ENCODE measurements at regions not wholly inside any gene's neighbourhood (a gene's known extent, or its start where the extent isn't known, plus 50 kb on each side); places are given as distances from the start of the nearest gene placed in this dataset.

DNA sequence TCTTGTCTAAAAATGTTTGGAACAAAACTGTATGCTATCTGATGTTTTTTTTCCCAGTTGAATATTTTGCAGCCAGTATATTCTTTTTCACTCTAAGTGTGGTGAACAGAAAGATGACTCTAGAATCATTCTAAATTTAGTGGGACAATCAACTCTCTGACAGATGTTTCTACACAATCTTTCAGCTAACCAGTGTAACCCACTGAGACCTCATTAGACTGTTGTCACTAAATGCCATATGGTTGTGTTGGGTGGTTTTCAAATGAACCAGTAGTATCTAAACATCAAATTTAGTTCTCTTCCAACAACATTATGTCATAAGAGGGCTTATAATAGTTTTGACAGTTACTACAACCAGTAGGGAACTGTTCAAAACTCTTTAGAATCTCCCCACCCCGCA is 129.6 kb upstream of the PRLR start:
- no peak for DNase-seq

DNA sequence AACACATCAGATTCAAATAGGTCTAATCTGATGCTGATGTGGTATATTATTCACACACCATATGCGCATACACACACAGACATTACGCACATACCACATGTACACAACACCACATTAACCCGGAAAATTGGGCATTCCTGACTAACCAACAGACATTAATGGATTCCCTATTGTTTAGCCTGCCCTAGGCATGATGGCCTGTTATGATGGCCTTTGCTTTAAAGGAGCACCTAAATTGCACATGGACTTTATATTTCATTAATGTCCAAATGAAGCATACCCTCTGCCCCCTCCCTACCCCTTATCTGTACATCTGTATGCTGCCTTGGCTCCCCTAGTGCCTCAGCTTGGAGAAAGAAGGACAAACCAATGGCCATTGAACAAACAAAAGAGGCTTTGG is 127.7 kb upstream of the PRLR start:
- no peak for DNase-seq

DNA sequence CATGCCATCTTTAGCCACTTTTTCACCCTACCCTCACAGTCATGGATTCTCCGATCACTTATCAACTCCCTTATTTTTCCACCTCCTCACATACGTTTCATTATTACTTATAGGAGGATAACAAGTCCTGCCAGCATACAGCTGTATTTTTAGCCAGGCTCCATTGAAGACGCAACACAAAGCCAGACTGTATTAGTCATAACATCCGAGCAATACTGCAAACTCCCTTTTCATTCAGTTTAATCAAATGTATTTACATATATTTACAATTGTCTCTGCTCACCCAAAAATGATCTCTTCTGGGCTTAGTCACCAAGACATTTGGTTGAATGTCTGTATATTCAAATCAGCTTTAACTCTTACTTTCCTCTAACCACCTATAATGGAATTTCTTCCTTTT is 126.4 kb upstream of the PRLR start:
- no peak for DNase-seq

DNA sequence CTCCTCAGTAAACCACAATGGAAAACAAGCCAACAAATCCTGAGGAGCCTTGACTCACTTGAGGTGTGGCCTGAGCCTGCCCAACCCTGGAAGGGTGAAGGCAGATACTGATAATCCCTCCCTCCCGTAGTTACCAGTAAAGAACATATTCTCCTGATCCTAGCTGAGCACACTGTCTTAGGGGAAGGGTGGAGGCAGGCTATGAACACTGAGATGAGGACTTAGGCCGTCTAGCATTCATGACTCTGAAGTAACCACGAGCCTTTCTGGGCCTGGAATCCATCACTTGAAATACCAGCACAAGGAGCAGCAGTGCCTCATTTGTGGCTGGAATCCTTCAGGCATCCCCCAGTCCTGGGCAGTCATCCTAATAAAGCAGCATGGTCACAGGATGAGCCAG is 124.5 kb upstream of the PRLR start:
- no peak for DNase-seq

DNA sequence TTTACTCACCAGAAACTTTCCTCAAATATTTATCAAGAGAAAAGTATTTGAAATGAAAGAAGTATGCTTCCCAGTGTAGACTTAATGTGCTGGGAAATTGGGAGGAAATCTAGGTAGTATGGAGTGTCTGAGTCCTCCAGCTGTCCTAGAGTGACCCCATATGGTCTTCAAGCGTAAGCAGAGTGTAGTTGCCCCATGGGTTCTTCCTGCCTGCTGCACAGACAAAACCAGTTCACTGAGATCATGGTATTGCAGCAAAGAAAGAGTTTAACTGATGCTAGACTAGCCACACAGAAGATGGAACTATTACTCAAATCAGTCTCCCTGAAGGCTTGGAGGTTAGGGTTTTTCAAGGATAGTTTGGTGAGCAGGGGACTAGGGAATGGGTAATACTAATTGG is 114.9 kb upstream of the PRLR start:
- DNase-seq = no peak

DNA sequence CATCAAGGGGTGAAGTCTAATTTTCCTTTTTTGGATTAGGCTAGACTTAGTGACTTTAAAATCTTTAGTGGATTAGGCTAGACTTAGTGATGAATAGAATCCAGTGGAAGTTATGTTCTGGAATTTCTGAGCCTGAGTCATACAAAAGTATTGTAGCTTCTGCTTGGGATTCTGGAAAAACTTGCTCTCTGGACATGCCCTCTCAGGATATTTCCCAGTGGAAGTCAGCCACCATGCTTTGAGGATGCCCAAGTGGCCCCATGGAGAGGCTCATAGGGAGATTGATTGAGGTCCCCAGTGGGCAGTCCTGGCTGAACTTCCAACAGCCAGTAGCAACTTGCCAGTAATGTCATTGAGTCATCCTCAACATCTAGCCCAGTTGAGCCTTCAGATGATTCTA is 112.4 kb upstream of the PRLR start:
- DNase-seq = no peak

DNA sequence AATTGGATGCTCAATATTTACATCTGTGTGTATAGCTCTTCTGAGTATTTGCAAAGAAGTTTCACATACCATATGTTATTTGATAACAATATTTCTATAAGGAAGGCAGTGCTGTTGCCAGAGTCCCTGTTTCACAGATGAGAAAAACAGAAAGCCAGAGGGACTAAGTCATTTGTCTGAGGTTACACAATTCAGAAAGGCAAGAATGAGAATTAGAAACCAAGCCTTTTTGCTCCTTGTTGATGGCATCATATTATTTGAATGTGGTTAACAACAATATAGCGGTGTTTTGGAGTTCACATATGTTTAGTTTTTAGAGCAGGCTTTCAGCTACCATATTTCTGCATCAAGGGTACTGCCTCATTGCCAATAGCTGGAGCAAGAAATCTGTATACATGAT is 110.9 kb upstream of the PRLR start:
- DNase-seq = no peak

DNA sequence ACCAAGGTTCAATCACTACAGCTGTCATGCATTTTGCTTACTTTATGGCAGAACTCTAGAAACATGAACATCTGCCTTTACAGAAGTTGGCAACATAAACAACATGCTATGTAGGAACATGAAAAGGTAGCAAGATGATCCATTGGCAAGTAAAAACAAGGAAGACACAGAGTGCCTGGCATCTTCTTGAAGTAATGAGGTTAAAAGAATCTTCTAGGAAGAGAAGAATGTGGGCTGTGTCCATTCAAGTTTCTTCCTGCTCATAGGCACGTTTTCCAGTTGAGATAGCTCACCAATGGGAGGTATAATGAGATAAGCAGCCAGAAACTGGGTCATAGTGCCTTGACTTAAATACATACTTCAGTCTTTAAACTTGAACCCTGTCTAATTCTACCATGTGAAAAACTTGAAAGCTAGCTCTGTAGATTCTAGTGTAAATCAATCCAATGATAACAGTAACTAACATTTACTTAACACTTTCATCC is 109.4 kb upstream of the PRLR start:
- no peak for DNase-seq

DNA sequence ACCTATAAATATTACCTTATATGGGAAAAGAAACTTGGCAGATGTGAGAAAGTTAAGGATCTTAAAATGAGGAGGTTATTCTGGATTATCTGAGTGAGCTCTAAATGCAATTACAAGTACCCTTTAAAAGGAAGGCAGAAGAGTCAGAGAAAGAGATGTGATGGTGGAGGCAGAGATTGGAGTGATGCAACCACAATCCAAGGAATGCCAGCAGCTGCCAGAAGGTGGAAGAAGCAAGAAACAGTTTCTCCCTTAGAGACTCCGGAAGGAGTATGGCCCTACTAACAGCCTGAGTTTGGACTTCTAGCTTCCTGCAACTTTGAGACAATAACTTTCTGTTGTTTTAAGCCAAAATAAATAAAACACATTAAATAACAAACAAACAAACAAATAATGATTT is 108.7 kb upstream of the PRLR start:
- DNase-seq = no peak

DNA sequence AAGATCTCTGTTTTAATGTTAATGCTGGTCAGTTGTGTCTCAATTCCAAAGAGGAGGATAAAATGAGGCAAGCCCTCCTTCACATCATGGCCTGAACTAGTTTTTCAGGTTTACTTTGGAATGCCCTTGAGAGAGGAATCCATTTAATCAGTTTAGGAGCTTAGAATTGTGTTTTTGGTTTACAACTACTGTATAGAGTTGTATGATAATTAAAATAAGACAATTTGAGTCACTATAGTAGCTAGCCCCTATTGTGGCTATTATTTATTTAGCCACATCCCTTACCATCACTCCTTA is 107.8 kb upstream of the PRLR start:
- no peak for DNase-seq

DNA sequence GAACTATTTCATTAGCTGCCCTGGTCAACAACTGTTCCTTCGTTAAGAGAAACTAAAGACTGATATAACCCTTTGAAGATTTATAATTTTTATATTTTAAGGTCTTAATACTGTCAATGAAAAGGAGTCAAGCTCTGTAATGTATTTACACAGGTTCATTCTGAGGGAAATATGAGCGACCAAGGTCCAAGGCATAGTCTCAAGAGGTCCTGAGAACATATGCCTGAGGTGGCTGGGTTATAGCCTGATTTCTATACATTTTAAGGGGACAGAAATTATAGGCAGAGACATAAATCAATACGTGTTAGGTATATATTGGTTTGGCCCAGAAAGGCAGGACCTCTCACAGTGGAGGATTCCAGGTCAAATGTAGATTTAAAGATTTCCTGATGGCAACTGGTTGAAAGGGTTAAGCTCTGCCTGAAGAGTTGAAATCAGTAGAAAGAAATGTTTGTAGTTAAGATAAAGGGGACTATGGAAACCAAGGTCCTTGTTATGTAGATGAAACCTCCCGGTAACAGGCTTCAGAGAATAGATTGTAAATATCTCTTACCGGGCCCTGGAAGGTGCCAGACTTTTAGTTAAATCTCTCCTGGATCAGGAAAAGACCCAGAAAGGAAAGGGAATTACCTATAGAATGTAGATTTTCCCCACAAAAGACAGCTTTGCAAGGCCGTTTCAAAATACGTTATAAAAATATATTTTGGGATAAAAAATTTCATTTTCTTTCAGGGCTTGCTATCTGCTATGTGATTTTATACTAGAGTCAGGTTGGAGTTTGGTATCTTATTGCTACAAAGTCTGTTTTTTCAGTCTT is 107.3 kb upstream of the PRLR start:
- DNase-seq = no peak

DNA sequence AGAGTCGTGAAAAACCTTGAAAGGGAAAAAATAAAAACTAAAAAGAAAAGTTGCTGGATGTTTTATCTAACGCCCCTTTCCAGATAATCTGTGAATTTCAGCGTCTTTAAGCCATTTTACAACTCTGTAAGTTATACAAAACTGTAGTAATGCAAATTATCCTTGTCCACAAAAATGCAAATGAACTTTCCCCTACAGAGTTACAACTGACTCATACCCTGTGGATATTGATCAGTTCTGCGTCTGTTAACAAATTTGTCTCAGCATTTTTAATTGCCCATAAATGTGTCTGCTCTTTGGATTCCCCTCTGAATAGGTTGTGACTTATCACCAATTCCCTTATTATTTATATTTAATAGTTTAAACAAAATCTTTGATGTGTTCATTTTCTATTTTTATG is 105.9 kb upstream of the PRLR start:
- DNase-seq = no peak

DNA sequence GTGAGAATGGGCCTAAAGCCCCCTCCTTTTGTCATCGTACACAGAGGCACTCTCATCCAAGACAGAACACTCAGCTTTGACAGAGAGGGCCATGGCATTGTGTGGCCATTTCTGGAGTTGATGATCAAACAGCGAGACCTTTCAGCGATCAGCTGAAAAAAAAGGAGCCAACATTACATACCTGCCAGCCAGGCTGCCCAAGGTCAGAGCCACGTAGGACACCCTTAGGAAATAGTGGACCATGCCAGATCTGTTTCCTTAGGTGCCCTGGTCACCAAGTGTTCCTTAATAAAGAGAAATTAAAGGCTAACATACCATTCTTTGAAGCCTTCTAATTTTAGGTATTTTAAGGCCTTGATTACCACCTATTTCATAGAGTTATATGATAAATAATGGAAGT is 105.5 kb upstream of the PRLR start:
- no peak for DNase-seq

DNA sequence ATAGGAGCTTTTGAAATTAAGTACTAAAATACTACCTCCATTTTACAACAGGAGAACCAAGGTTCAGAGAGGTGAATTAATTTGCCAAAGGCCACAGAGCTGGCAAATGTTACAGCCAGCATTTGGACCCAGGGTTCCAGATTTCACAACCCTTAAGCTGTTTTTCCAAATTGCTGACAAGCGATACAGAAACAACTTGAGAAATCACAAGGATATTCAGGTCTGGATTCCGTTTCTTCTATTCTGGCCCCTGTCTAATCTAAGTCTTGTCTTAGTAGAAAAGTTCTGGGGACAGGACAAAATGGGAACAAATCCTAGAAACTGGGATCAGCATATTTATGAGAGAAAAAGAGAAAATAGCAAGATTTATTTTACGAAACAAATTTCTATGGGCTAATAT is 103.1 kb upstream of the PRLR start:
- no peak for DNase-seq

DNA sequence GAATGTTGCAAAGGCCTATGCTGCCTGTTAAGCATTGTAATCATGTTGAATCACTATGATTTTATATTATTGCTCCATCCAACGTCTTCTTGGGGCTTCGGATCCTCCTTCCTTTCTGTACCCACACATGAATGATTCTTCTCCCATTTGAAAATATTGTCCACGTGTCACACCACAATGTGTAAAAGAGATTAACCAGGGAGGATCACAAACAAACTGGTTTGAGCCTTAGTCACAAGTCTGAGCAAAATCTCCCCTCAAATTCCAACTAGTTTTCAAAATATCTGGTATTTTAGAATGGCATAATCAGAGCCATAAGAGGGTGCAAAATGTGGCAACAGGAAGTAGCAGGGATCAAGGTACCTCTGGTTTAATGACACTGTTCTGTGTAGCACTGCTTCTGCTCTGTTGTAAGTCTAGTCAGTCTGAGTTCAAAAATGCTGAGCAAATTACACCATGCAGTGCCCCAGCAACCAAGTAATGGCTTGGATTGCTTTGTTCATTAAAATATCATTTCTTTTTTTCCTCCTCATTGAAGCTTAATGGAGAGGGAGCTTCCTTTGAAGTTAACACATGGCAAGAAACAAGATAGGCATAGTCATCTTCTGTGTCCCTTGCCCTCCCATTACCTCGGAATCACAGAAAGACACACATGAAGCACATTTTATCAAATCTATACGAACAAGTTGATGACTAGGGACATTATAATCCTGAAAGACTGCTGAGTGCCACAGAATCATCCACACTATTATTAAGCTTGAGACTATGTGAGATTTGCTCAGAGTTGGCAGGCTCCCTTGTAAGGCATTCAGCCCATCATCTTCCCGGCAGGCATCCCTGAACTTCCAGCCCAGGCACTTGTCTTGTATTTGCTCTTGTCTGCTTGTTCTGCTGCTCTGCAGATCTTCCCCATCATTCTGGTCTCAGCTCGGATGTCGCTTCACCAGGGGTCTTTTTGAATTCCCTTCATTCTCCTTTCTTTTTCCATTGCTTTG is 102.0 kb upstream of the PRLR start:
- no peak for DNase-seq

DNA sequence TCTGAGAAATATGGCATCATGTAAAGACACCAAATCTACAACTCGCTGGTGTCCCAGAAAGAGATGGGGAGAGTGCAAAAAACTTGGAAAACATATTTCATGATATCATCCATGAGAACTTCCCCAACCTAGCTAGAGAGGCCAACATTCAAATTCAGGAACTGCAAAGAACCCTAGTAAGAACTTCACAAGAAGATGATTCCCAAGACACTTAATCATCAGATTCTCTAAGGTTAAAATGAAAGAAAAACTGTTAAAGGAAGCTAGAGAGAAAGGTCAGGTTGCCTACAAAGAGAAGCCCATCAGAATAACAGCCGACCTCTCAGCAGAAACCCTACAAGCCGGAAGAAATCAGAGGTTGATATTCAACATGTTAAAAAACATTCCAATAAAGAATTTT is 95.5 kb upstream of the PRLR start:
- DNase-seq = no peak

DNA sequence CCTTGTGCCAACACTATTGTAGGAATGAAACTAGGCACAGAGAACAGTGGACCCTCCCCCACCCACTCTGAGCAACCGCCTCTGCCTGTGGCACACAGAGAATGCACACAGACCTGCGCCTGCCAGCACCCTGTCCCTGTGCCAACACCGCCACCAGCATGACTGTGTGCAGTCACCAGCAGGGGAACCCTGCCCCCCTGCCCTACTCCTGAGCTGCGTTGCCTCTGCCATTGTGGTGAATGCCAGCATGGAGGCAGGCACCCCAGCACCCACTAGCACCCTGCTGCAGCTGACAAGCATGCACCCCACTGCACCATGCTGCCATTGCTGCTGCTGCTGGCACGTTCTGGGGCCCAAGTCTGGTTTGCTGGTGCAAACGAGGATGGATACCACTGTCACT is 94.4 kb upstream of the PRLR start:
- no peak for DNase-seq

DNA sequence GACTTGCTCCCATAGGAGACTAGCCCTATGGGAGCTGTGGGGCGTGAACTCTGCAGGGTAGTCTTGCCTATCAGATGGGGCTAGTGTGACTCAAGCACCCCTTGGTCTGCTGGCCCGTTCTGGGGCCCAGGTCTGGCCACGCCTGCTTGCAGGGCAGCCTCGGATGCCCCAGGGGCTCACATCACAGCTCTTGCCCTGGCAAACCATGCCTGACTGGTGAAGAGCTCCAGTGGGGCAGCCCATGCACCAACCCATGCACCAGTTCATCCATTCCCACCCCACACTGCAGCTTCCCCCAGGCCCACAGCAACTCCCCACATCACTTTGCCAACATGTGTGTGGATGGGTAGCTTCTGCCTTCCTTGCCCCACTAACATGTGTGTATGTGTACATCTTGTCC is 93.9 kb upstream of the PRLR start:
- no peak for DNase-seq

DNA sequence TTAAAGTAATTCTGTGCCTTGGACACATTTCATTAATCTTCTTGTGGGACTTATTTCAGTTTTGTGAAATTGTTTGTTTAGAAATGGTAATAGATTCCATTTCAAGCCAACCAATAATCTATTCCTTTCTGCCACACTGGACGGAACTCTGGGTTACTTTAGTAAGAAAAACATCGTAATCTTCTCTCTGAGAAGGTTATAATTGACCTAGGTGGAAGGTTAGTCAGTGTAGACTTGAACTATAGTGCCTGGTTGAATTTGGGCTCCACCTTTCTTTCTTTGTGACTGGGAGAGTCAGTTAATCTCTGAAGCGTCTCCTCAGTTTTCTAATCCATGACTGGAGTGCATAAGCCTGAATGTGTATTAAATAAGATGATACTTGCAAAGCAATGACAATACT is 89.7 kb upstream of the PRLR start:
- DNase-seq = no peak

DNA sequence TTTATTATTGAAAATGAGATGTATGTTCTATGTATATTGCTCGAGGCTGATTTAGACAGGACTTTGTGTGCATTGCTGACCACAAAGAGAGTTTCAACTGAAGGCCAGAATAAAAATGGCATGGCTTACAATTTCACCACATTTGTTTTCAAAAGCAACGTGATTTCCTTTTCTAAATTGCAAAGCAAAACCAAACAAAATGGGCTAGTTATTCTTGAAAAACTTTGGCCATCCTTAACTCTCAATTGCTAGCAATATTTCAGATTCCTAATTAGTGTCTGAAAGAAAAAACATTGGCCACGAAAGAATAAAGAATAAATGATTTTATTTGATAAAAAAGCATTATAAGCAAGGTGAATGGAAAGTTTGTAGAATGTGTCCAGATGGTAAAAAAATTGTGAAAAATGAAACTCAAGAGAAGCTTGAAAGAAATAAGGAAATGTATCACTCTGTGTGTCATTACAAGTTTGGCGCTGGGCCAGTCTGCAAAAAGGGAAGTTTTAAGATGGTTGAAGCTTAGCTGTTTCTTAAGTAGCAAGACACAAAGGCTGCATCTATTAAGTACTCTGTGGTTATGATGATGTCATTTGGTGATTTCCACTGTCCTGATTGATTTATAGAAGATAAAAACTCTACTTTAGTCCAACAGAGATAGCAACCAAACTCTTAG is 89.2 kb upstream of the PRLR start:
- peak; percentile 36 to 83 for DNase-seq

DNA sequence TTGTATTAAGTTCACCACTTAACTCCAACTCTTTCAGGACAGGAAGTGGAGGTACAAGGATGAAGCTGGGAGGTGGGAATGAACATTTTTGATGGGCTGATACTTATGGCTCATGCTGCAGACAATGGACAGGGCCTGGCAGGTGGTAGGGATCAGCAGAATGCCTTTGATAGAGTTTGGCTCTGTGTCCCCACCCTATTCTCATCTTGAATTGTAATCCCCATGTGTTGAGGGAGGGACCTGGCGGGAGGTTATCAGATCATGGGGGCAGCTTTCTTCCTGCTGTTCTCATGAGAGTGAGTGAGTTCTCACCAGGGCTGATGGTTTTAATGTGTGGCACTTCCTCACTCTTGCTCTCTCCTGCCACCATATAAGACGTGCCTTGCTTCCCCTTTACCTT is 87.3 kb upstream of the PRLR start:
- no peak for DNase-seq

DNA sequence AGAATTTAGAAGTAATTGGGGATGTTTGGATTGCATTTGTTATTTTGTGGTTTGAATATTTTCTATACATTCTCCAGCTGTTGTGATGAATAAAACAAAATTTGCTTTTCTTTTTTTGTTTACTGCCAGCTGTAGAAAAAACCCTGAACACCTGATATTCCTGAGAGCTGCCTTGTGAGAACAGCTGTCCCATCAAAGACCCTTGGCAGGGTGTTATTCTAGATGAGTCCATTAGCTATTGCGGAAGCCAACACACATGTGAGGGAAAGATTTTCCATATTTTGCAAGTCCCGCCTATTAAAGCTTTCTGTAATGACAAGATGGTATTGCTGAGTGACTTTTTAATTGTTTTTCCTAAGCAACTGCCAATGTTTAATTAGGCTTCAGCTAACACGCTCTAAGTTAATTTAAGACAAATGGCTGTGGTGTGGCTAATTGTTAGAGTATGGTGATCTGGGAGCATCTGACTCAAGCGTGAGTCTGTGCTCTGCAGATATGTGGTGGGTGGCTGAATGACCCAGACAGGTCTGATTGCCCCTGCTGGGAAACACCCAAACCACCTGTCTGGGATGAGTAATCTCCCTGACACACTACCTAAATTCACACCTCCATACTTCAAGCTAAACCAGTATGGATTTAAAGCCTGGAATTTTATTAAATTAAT is 86.5 kb upstream of the PRLR start:
- DNase-seq = no peak

DNA sequence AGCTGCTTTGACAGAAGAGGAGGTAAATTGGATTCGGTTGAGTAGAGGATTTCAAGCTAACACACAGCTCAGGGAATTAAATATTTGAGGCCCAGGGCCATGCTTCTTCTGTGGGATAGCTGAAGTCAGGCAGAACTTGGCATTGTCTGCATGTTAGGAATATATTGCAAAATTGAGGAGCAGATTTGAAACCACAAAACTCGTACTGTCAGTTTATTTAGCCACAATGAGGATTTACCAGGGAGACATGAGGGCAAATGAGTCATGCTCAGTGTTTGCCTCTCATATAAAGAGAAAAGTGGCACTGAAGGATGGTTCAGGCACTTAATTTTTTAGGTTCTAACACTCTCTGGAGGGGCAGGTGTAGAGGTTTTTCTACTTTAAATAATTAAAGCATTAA is 83.0 kb upstream of the PRLR start:
- DNase-seq = no peak

Data from CD4-positive, alpha-beta T cell treated with Interferon alpha-2 for 1 hour (primary cell).